ENCODE measurements at regions not wholly inside any gene's neighbourhood (a gene's known extent, or its start where the extent isn't known, plus 50 kb on each side); places are given as distances from the start of the nearest gene placed in this dataset.
A peak's percentile ranks its signal among the peaks of the same experiment; 100 is the strongest.

- peak; percentile 71 for DNase-seq (ENCODE audit: extremely low read depth, low read depth)
- no peak for TF ChIP-seq CTCF (IDR thresholded peaks at IDR 0.05; ENCODE audit: low read depth, low read length, missing control alignments)
- H3K4me3 ChIP-seq (replicated peaks; ENCODE audit: low read depth, low read length): no peak overlapping the region
These were observed 354.9 kb downstream of the BMPER start for GRCh38 chr7:34260279-34260678.

- H3K4me3 ChIP-seq (replicated peaks; ENCODE audit: low read depth, low read length): no peak overlapping the region
- DNase-seq (ENCODE audit: extremely low read depth, low read depth): no peak
- TF ChIP-seq CTCF (IDR thresholded peaks at IDR 0.05; ENCODE audit: low read depth, low read length, missing control alignments): no peak
These were observed 357.8 kb downstream of the BMPER start for GRCh38 chr7:34263168-34263567.

DNA sequence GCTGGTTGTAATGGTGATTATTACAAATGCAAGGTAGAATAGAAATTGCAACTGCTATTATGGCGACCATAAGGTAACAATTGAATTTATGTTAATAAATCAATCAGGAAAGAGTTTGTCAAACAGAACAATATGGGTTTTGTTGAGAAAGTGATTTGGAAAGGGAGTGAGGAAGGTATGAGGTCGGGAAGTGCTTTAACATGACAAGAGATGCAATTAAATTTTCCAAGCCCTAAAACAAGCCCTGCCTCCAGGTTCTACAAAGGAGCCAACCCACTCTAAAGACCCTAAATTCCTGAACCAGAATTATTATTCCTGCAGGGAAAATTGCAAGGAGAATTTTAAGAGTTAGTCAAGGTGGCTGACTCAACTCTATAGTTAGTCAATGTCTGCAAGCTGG lies 363.7 kb downstream of the BMPER start:
- DNase-seq (ENCODE audit: extremely low read depth, low read depth): no peak
- no peak for TF ChIP-seq CTCF (IDR thresholded peaks at IDR 0.05; ENCODE audit: low read depth, low read length, missing control alignments)
- no peak overlapping the region for H3K4me3 ChIP-seq (replicated peaks; ENCODE audit: low read depth, low read length)

DNA sequence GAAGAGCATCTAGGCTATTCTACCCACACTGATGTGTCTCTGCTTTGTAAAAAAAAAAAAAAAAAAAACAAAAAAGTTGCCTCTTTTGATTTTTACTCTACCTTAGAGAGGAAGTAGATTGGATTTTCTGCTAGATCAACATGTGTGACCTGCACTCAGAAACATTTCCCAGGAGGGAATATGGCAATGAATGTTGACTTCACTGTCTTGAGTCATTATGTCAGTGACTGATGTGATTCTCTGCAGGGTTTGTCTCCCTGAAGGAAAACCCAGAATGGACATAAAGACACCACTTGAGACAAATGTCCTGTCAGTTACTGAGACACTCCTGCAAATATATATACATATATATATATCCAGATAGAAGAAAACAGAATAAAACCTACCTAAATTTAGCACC lies 370.3 kb downstream of the BMPER start:
- H3K4me3 ChIP-seq (replicated peaks; ENCODE audit: low read depth, low read length): no peak overlapping the region
- DNase-seq (ENCODE audit: extremely low read depth, low read depth): no peak
- TF ChIP-seq CTCF (IDR thresholded peaks at IDR 0.05; ENCODE audit: low read depth, low read length, missing control alignments): no peak

GRCh38 chr7:34277016-34277802 lies 371.9 kb downstream of the BMPER start:
- no peak overlapping the region for H3K4me3 ChIP-seq (replicated peaks; ENCODE audit: low read depth, low read length)
- no peak for DNase-seq (ENCODE audit: extremely low read depth, low read depth)
- TF ChIP-seq CTCF (IDR thresholded peaks at IDR 0.05; ENCODE audit: low read depth, low read length, missing control alignments): no peak

DNA sequence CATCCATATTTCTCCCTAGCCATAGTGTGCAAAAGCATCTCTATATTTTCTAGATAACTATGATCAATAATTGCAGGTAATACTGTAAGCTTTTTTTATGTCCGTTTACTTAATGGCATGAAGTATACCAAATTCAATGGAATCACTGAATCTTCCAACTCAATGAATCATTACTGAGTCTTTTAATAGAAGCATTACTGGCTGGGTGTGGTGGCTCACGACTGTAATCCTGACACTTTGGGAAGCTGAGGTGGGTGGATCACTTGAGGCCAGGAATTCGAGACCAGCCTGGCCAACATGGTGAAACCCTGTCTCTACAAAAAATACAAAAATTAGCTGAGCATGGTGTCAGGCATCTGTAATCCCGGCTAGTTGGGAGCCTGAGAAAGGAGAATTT lies 372.5 kb downstream of the BMPER start:
- TF ChIP-seq CTCF (IDR thresholded peaks at IDR 0.05; ENCODE audit: low read depth, low read length, missing control alignments): no peak
- no peak for DNase-seq (ENCODE audit: extremely low read depth, low read depth)
- no peak overlapping the region for H3K4me3 ChIP-seq (replicated peaks; ENCODE audit: low read depth, low read length)

DNA sequence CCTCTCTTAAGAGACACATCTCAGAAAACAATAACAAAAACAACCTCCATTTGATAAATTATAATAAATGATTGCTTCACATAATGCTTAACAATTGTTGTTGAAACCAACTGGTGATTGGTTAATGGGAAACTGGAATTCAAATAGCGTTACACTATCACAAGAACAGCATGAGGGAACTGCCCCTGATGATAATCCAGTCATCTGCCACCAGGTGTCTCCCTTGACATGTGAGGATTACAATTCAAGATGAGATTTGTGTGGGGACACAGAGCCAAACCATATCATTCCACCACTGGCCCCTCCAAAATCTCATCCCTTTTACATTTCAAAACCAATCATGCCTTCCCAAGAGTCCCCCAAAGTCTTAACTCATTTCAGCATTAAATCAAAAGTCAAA lies 375.9 kb downstream of the BMPER start:
- no peak for DNase-seq (ENCODE audit: extremely low read depth, low read depth)
- no peak overlapping the region for H3K4me3 ChIP-seq (replicated peaks; ENCODE audit: low read depth, low read length)
- peak; percentile 6 for TF ChIP-seq CTCF (IDR thresholded peaks at IDR 0.05; ENCODE audit: low read depth, low read length, missing control alignments)

All from HFF-Myc (cell line).